ENCODE measurements at regions not wholly inside any gene's neighbourhood (a gene's known extent, or its start where the extent isn't known, plus 50 kb on each side); places are given as distances from the start of the nearest gene placed in this dataset.

DNA sequence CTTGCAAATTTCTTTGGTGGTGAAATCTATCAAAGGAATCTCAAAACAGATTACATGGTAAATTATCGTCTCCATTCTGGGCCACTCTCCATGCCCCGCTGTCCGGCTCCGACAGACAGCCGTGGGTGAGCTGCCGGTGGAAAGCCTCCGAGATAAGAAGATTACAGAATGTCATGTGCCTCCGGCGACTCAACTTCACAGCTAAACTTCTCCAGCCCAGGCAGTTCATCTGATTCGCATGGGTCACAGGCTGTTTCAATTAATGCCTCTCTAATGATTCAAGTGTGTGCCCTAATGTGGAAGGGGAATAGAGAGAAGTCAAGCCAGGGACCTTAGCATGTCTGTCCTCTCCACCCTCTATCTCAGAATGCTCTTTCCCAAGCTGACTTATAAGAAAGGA, 520.8 kb upstream of the ZFHX3 start:
- TF ChIP-seq, protein P1, sequence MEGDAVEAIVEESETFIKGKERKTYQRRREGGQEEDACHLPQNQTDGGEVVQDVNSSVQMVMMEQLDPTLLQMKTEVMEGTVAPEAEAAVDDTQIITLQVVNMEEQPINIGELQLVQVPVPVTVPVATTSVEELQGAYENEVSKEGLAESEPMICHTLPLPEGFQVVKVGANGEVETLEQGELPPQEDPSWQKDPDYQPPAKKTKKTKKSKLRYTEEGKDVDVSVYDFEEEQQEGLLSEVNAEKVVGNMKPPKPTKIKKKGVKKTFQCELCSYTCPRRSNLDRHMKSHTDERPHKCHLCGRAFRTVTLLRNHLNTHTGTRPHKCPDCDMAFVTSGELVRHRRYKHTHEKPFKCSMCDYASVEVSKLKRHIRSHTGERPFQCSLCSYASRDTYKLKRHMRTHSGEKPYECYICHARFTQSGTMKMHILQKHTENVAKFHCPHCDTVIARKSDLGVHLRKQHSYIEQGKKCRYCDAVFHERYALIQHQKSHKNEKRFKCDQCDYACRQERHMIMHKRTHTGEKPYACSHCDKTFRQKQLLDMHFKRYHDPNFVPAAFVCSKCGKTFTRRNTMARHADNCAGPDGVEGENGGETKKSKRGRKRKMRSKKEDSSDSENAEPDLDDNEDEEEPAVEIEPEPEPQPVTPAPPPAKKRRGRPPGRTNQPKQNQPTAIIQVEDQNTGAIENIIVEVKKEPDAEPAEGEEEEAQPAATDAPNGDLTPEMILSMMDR (IDR thresholded peaks at IDR 0.05), result no peak
- Histone ChIP-seq H3K4me3 (ENCODE audit: low read depth in 1 of 2, low read length in 1 of 2) (no peak overlapping the region), H3K27me3 (no peaks in the 10 kb centered on the region), H3K36me3 (no peaks in the 10 kb centered on the region), H3K4me1 (ENCODE audit: control insufficient read depth in 1 of 2, insufficient read depth in 1 of 2, low read depth in 1 of 2, low read length in 1 of 2) (no peaks in the 10 kb centered on the region), H3K9me3 (no peaks in the 10 kb centered on the region), H3K27ac (no peak overlapping the region)

GRCh38 chr16:73565925-73566324, 518.0 kb upstream of the ZFHX3 start:
- Histone ChIP-seq H3K9me3 (no peaks in the 10 kb centered on the region), H3K4me3 (ENCODE audit: low read depth in 1 of 2, low read length in 1 of 2) (no peak overlapping the region), H3K36me3 (no peaks in the 10 kb centered on the region), H3K27ac (no peak overlapping the region), H3K27me3 (no peaks in the 10 kb centered on the region), H3K4me1 (ENCODE audit: control insufficient read depth in 1 of 2, insufficient read depth in 1 of 2, low read depth in 1 of 2, low read length in 1 of 2) (no peaks in the 10 kb centered on the region)
- TF ChIP-seq, protein P1 (IDR thresholded peaks at IDR 0.05), result no peak

GRCh38 chr16:73565263-73565662, 517.3 kb upstream of the ZFHX3 start:
- H3K27ac ChIP-seq, result no peak overlapping the region
- no peak overlapping the region for H3K4me3 ChIP-seq (ENCODE audit: low read depth in 1 of 2, low read length in 1 of 2)
- no peaks in the 10 kb centered on the region for H3K4me1 ChIP-seq (ENCODE audit: control insufficient read depth in 1 of 2, insufficient read depth in 1 of 2, low read depth in 1 of 2, low read length in 1 of 2)
- no peaks in the 10 kb centered on the region for H3K9me3 ChIP-seq
- H3K36me3 ChIP-seq, result no peaks in the 10 kb centered on the region
- H3K27me3 ChIP-seq, result no peaks in the 10 kb centered on the region
- TF ChIP-seq, protein P1 (IDR thresholded peaks at IDR 0.05), result no peak

DNA sequence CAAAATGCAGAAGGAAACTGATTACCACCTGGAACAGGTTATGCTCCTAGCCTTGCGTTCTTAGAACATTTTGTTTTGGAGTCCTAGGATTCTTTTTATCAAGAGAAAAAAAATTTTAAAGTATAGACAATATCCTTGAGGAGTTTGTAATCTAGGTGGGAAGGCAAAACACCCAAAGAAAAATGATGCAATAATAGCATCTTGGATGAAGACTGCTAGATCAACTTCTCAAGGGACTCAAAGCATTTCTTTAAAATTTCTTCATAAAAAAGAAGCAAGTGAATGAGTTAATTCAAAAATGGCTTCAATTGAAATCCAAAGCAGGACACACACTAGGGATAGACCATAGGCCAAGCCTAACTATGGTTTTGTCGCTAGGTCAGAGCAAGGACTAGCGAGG, 515.8 kb upstream of the ZFHX3 start:
- H3K27me3 ChIP-seq, result no peaks in the 10 kb centered on the region
- H3K9me3 ChIP-seq, result no peaks in the 10 kb centered on the region
- no peak overlapping the region for H3K4me3 ChIP-seq (ENCODE audit: low read depth in 1 of 2, low read length in 1 of 2)
- no peaks in the 10 kb centered on the region for H3K36me3 ChIP-seq
- TF ChIP-seq, protein P1 (IDR thresholded peaks at IDR 0.05), result no peak
- no peaks in the 10 kb centered on the region for H3K4me1 ChIP-seq (ENCODE audit: control insufficient read depth in 1 of 2, insufficient read depth in 1 of 2, low read depth in 1 of 2, low read length in 1 of 2)
- no peak overlapping the region for H3K27ac ChIP-seq

DNA sequence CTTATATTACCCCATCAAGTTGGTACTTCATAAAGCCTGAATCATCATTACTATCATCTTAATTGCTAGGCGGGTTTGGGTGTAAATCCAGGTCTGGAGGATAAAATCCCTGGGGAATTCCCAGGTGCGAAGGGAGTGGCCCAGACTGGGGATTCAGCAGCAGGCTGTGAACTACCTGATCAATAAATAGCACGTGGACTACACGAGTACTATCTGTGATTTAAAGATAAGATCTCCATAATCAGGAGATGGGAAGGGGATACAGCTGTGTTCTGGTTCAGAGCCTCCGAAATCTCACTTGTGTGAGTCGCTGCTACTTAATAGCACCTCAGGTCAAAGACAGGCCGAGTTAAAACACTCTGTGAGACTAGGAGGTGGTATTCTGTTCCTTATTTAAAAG, 512.6 kb upstream of the ZFHX3 start:
- TF ChIP-seq, protein P1 (IDR thresholded peaks at IDR 0.05), result no peak
- H3K27me3 ChIP-seq, result no peaks in the 10 kb centered on the region
- H3K9me3 ChIP-seq, result no peaks in the 10 kb centered on the region
- no peak overlapping the region for H3K4me3 ChIP-seq (ENCODE audit: low read depth in 1 of 2, low read length in 1 of 2)
- H3K27ac ChIP-seq, result no peak overlapping the region
- H3K4me1 ChIP-seq (ENCODE audit: control insufficient read depth in 1 of 2, insufficient read depth in 1 of 2, low read depth in 1 of 2, low read length in 1 of 2), result no peaks in the 10 kb centered on the region
- no peaks in the 10 kb centered on the region for H3K36me3 ChIP-seq

DNA sequence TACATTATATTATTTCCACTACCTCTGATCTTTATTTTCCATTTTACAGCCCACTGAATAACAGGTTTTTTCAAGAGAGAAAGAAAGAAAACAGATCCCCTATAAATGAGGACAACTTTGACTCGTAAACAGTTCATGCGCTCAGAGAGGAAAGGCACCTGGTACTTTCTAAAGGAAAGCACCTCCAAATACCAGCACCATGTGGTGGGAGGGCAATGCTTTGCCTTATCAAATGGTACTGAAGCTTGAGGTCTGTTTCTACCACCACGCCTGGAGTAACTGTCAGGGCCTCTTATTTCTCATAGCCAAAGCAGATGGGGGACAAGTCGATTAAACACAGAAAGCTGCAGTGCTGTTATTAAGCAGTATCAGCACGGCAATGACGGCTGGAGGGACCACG, 510.3 kb upstream of the ZFHX3 start:
- no peak overlapping the region for H3K4me3 ChIP-seq (ENCODE audit: low read depth in 1 of 2, low read length in 1 of 2)
- H3K27ac ChIP-seq, result no peak overlapping the region
- no peaks in the 10 kb centered on the region for H3K36me3 ChIP-seq
- H3K27me3 ChIP-seq, result no peaks in the 10 kb centered on the region
- H3K4me1 ChIP-seq (ENCODE audit: control insufficient read depth in 1 of 2, insufficient read depth in 1 of 2, low read depth in 1 of 2, low read length in 1 of 2), result no peaks in the 10 kb centered on the region
- TF ChIP-seq, protein P1 (IDR thresholded peaks at IDR 0.05), result no peak
- H3K9me3 ChIP-seq, result no peaks in the 10 kb centered on the region

All from neutrophil (primary cell).